ENCODE measurements at regions not wholly inside any gene's neighbourhood (a gene's known extent, or its start where the extent isn't known, plus 50 kb on each side); places are given as distances from the start of the nearest gene placed in this dataset.

DNA sequence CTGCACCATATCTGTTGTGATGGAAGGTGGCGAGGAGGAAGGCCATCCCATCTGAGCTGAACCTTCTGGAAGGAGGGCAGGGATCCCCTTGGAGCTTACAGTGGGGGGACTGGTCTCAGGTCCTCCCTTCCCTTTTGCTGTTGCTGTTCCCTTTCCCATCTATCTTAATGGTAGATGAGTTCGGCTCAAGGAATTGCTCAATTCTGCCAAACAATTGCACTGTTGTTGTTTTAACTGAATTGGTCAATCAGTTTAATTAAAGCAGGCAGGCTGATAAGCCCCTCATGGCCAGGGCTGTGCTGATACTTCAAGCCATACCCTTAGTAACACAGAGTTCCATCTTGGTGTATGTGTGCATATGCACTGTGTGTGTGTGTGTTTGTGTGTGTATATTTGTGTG lies 220.4 kb upstream of the FOXF1 start:
- Histone ChIP-seq H3K9me3 (replicated peaks in 1 of 2; ENCODE audit: control insufficient read depth in 1 of 2, insufficient read depth in 1 of 2, low read length in 2 of 2) (peaks cover 0 to 34% of the 10 kb centered on the region in 2 donors), H3K4me3 (replicated peaks in 1 of 3; ENCODE audit: low read depth in 2 of 3, low read length in 3 of 3) (no peak overlapping the region), H3K9ac (ENCODE audit: insufficient read depth, low read length, poor library complexity, severe bottlenecking) (no peak overlapping the region), H3K4me2 (replicated peaks; ENCODE audit: extremely low read depth, low read length, poor library complexity, severe bottlenecking) (no peak overlapping the region), H3K27ac (ENCODE audit: low read depth in 1 of 2, low read length in 2 of 2) (no peak overlapping the region), H3K27me3 (ENCODE audit: control insufficient read depth in 2 of 2, insufficient read depth in 2 of 2, low read length in 2 of 2) (peaks cover 45 to 78% of the 10 kb centered on the region in 2 donors), H3K79me2 (ENCODE audit: insufficient read depth, low read length) (no peaks in the 10 kb centered on the region), H4K20me1 (ENCODE audit: insufficient read depth, low read length) (no peaks in the 10 kb centered on the region), H3K4me1 (ENCODE audit: control insufficient read depth in 1 of 2, insufficient read depth in 2 of 2, low read length in 2 of 2) (no peaks in the 10 kb centered on the region), H3K36me3 (replicated peaks in 1 of 2; ENCODE audit: control insufficient read depth in 1 of 2, insufficient read depth in 2 of 2, low read length in 2 of 2) (no peaks in the 10 kb centered on the region), H2AFZ (ENCODE audit: insufficient read depth, low read depth, low read length, poor library complexity, severe bottlenecking) (no peak overlapping the region)
- H3K9me3 Mint-ChIP-seq = peaks cover 0 to 15% (median 4%) of the 10 kb centered on the region in 7 donors
- no peaks in the 10 kb centered on the region for H3K4me1 Mint-ChIP-seq
- no peaks in the 10 kb centered on the region for H3K36me3 Mint-ChIP-seq
- peaks cover 71 to 88% (median 75%) of the 10 kb centered on the region in 3 donors for H3K27me3 Mint-ChIP-seq (ENCODE audit: low read depth in 3 of 3)
- H3K27ac Mint-ChIP-seq = no peak overlapping the region
- WGBS (ENCODE audit: insufficient coverage) = no CpG with 5 or more reads among the region's 2 CpGs
- H3K4me3 Mint-ChIP-seq = peak overlapping the region in 1 of 2 donors; percentile 76
- TF ChIP-seq, protein P1, sequence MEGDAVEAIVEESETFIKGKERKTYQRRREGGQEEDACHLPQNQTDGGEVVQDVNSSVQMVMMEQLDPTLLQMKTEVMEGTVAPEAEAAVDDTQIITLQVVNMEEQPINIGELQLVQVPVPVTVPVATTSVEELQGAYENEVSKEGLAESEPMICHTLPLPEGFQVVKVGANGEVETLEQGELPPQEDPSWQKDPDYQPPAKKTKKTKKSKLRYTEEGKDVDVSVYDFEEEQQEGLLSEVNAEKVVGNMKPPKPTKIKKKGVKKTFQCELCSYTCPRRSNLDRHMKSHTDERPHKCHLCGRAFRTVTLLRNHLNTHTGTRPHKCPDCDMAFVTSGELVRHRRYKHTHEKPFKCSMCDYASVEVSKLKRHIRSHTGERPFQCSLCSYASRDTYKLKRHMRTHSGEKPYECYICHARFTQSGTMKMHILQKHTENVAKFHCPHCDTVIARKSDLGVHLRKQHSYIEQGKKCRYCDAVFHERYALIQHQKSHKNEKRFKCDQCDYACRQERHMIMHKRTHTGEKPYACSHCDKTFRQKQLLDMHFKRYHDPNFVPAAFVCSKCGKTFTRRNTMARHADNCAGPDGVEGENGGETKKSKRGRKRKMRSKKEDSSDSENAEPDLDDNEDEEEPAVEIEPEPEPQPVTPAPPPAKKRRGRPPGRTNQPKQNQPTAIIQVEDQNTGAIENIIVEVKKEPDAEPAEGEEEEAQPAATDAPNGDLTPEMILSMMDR (IDR thresholded peaks at IDR 0.05) = no peak
- DNase-seq = no peak
- intact Hi-C loops (cut with micrococcal nuclease) = no loop called here

DNA sequence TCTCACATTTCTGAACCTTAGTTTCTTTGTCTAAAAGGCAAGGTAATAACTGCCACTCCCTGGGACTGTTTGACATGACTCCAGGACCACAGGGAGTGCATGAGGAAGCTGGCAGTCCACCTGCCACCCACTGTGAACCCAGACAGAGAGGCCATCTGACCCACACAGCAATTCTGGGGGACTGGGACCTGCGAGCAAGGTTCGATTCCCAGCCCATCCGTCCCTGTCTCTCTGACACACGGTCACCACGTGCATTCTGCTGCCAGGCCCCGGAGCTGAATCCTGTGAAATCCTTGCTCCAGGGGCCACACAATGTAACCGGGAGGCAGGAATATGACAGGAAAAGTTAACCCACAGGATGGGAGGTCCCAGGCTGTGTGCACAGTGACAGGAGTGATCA lies 218.8 kb upstream of the FOXF1 start:
- no peaks in the 10 kb centered on the region for H3K79me2 ChIP-seq (ENCODE audit: insufficient read depth, low read length)
- H3K4me3 ChIP-seq (replicated peaks in 1 of 3; ENCODE audit: low read depth in 2 of 3, low read length in 3 of 3) = no peak overlapping the region
- 73% methylated on average over 7 of the region's 7 CpGs for WGBS (ENCODE audit: insufficient coverage)
- H3K27me3 ChIP-seq (ENCODE audit: control insufficient read depth in 2 of 2, insufficient read depth in 2 of 2, low read length in 2 of 2) = peaks cover 33 to 71% of the 10 kb centered on the region in 2 donors
- Mint-ChIP-seq H3K4me3 (peak overlapping the region in 1 of 2 donors; percentile 54), H3K4me1 (no peaks in the 10 kb centered on the region), H3K27me3 (ENCODE audit: low read depth in 3 of 3) (peaks cover 62 to 84% (median 68%) of the 10 kb centered on the region in 3 donors), H3K27ac (no peak overlapping the region), H3K9me3 (peaks cover 0 to 19% (median 4%) of the 10 kb centered on the region in 7 donors), H3K36me3 (no peaks in the 10 kb centered on the region)
- intact Hi-C loops (cut with micrococcal nuclease) = no loop called here
- H3K27ac ChIP-seq (ENCODE audit: low read depth in 1 of 2, low read length in 2 of 2) = no peak overlapping the region
- no peak overlapping the region for H2AFZ ChIP-seq (ENCODE audit: insufficient read depth, low read depth, low read length, poor library complexity, severe bottlenecking)
- no peaks in the 10 kb centered on the region for H3K4me1 ChIP-seq (ENCODE audit: control insufficient read depth in 1 of 2, insufficient read depth in 2 of 2, low read length in 2 of 2)
- no peak overlapping the region for H3K4me2 ChIP-seq (replicated peaks; ENCODE audit: extremely low read depth, low read length, poor library complexity, severe bottlenecking)
- no peaks in the 10 kb centered on the region for H4K20me1 ChIP-seq (ENCODE audit: insufficient read depth, low read length)
- no peak for DNase-seq
- TF ChIP-seq, protein P1 (IDR thresholded peaks at IDR 0.05) = no peak
- peaks cover 0 to 24% of the 10 kb centered on the region in 2 donors for H3K9me3 ChIP-seq (replicated peaks in 1 of 2; ENCODE audit: control insufficient read depth in 1 of 2, insufficient read depth in 1 of 2, low read length in 2 of 2)
- H3K9ac ChIP-seq (ENCODE audit: insufficient read depth, low read length, poor library complexity, severe bottlenecking) = no peak overlapping the region
- H3K36me3 ChIP-seq (replicated peaks in 1 of 2; ENCODE audit: control insufficient read depth in 1 of 2, insufficient read depth in 2 of 2, low read length in 2 of 2) = no peaks in the 10 kb centered on the region
